ENCODE measurements at regions not wholly inside any gene's neighbourhood (a gene's known extent, or its start where the extent isn't known, plus 50 kb on each side); places are given as distances from the start of the nearest gene placed in this dataset.

GRCh38 chr12:39047539-39048262 lies 142.3 kb upstream of the CPNE8 start:
- no peaks in the 10 kb centered on the region for H3K79me2 ChIP-seq (ENCODE audit: low read depth)
- CTCF ChIA-PET: no interaction called here
- BruUV-seq (replicated peaks): no TSS peak

GRCh38 chr12:39044754-39045153 lies 139.4 kb upstream of the CPNE8 start:
- Histone ChIP-seq H2AFZ (no peak overlapping the region), H3K4me3 (no peak overlapping the region), H3K27me3 (ENCODE audit: insufficient read depth, low read depth) (no peaks in the 10 kb centered on the region), H3K27ac (no peak overlapping the region), H3K9me2 (ENCODE audit: insufficient read depth) (no peaks in the 10 kb centered on the region; the same call in 1 of the 2 replicates), H3F3A (ENCODE audit: insufficient read depth, low read depth) (no peaks in the 10 kb centered on the region), H3K4me1 (replicated peaks; ENCODE audit: insufficient read depth) (no peaks in the 10 kb centered on the region), H3K4me2 (no peak overlapping the region), H3K79me2 (ENCODE audit: low read depth) (no peaks in the 10 kb centered on the region), H3K36me3 (ENCODE audit: low read depth) (no peaks in the 10 kb centered on the region), H3K9me3 (ENCODE audit: insufficient read depth, low read depth) (no peaks in the 10 kb centered on the region), H4K20me1 (ENCODE audit: insufficient read depth) (no peaks in the 10 kb centered on the region)
- DNase-seq: no peak
- ChIA-PET CTCF (no interaction called here), POLR2A (ENCODE audit: unreplicated experiment) (no interaction called here)
- intact Hi-C loops (cut with micrococcal nuclease; ENCODE audit: unreplicated experiment): no loop called here
- BruUV-seq (replicated peaks): no TSS peak
- TF ChIP-seq CTCF (conservative IDR thresholded peaks at IDR 0.05) (no peak), EZH2 (IDR thresholded peaks at IDR 0.05; ENCODE audit: low read depth) (no peak)

More at GRCh38 chr12:39047539-39048262, 142.3 kb upstream of the CPNE8 start:
- H3K36me3 ChIP-seq (ENCODE audit: low read depth): no peaks in the 10 kb centered on the region
- no peak overlapping the region for H2AFZ ChIP-seq
- no peaks in the 10 kb centered on the region for H3K27me3 ChIP-seq (ENCODE audit: insufficient read depth, low read depth)
- H3K4me2 ChIP-seq: no peak overlapping the region
- no peaks in the 10 kb centered on the region; the same call in 1 of the 2 replicates for H3K9me2 ChIP-seq (ENCODE audit: insufficient read depth)
- H4K20me1 ChIP-seq (ENCODE audit: insufficient read depth): no peaks in the 10 kb centered on the region
- no peak overlapping the region for H3K27ac ChIP-seq
- no peaks in the 10 kb centered on the region for H3F3A ChIP-seq (ENCODE audit: insufficient read depth, low read depth)
- no peak overlapping the region for H3K4me3 ChIP-seq
- H3K4me1 ChIP-seq (replicated peaks; ENCODE audit: insufficient read depth): no peaks in the 10 kb centered on the region
- no peak for DNase-seq
- TF ChIP-seq CTCF (conservative IDR thresholded peaks at IDR 0.05) (no peak), EZH2 (IDR thresholded peaks at IDR 0.05; ENCODE audit: low read depth) (no peak)
- POLR2A ChIA-PET (ENCODE audit: unreplicated experiment): no interaction called here
- no peaks in the 10 kb centered on the region for H3K9me3 ChIP-seq (ENCODE audit: insufficient read depth, low read depth)
- intact Hi-C loops (cut with micrococcal nuclease; ENCODE audit: unreplicated experiment): no loop called here

GRCh38 chr12:39043424-39043822 lies 138.0 kb upstream of the CPNE8 start:
- H3K79me2 ChIP-seq (ENCODE audit: low read depth): no peaks in the 10 kb centered on the region
- no peaks in the 10 kb centered on the region for H3K4me1 ChIP-seq (replicated peaks; ENCODE audit: insufficient read depth)
- no peaks in the 10 kb centered on the region for H3F3A ChIP-seq (ENCODE audit: insufficient read depth, low read depth)
- BruUV-seq (replicated peaks): no TSS peak
- no peak overlapping the region for H3K27ac ChIP-seq
- TF ChIP-seq EZH2 (IDR thresholded peaks at IDR 0.05; ENCODE audit: low read depth) (no peak), CTCF (conservative IDR thresholded peaks at IDR 0.05) (no peak)
- no peak overlapping the region for H3K4me3 ChIP-seq
- intact Hi-C loops (cut with micrococcal nuclease; ENCODE audit: unreplicated experiment): no loop called here
- ChIA-PET CTCF (no interaction called here), POLR2A (ENCODE audit: unreplicated experiment) (no interaction called here)
- no peaks in the 10 kb centered on the region for H3K9me3 ChIP-seq (ENCODE audit: insufficient read depth, low read depth)
- H3K27me3 ChIP-seq (ENCODE audit: insufficient read depth, low read depth): no peaks in the 10 kb centered on the region
- H2AFZ ChIP-seq: no peak overlapping the region
- H4K20me1 ChIP-seq (ENCODE audit: insufficient read depth): no peaks in the 10 kb centered on the region
- H3K4me2 ChIP-seq: no peak overlapping the region
- DNase-seq: no peak
- no peaks in the 10 kb centered on the region; the same call in 1 of the 2 replicates for H3K9me2 ChIP-seq (ENCODE audit: insufficient read depth)
- no peaks in the 10 kb centered on the region for H3K36me3 ChIP-seq (ENCODE audit: low read depth)
